HTR-8/SVneo (cell line): ENCODE measurements at regions not wholly inside any gene's neighbourhood (a gene's known extent, or its start where the extent isn't known, plus 50 kb on each side); places are given as distances from the start of the nearest gene placed in this dataset.

ENCODE experiments used
- DNase-seq: peaks from one replicate; pipeline ENCODE4 v3.0.0; 2011; ENCODE audit warnings: low spot score, mixed read lengths; ENCODE audit not compliant: insufficient read length
- FAIRE-seq: peaks from 2 replicates; lab custom pipeline; 2011; peaks lifted over from hg19 to GRCh38; lab: Jason Lieb, UNC

DNA sequence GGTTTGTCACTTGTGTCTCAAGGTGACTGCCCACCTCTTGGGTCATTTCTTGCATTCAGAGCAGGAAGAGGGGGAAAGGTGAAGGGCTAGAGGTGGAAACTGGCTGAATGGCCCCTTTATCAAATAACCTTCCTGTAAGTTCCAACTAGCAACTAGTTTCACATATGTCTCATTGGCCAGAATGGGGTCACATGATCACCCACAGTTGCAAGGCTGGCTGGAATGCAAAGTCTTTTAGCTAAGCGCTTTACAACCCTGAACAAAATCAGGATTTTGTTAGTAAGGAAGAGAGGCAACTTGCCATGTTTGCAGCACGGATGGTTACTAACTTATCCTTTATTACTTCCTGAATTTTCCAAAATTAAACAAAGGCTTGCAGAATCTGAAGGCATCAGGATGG lies 156.3 kb downstream of the EMX2 start:
- FAIRE-seq (no peak), DNase-seq (no peak)

DNA sequence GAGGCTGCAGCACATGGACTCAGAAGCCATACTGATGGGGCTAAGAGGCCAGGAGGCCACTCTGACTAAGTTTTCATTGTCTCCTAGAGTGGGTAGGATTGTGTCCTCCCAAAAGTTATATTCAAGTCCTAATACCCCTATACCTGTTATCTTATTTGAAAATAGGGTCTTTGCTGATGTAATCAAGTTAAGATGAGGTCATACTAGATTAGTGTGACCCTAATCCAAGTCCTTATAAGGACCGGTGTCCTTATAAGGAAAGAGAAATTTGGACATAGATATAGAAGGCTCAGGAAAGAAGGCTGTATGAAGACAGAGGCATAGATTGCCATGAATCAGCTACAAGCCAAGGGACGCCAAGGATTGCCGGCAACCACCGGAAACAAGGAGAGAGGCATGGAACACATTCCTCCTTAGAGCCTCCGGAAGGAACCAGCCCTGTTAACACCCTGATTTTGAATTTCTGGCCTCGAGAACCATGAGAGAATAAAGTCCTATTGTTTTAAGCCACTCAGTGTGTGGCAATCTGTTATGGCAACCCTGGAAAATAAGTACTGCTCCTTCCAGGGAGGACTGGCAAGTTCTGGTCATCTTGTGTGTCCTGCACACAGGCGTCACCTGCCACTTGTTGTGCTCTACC lies 157.0 kb downstream of the EMX2 start:
- no peak for DNase-seq
- no peak for FAIRE-seq

DNA sequence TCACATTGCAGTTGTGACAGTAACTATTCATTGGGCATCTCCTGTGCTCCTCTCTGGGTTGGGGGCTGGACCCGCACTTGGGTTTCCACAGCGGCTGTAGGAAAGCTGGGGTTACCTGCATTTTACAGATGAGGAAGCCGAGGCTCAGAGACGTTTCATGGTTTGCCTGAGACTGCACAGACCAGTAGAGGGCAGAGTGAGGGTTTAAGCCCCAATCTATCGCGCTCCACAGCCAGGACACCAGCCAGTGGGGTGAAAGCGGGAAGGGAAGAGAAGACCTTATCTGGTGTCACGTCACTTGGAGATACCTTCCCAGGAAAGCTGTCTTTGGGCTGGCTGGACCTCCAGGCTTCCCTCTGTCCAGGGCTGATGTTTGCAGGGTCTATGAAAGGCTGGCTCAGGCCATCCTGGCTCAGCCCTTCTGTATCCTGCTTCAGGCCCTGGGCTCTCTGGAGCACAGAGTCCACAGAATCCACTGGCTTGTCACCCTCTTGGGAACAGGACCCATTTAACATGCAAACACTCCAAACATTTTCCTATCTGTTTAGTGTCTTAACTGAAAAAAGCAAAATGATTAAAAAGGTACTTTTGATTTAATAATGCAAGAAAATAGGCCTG lies 167.7 kb downstream of the EMX2 start:
- FAIRE-seq: no peak
- DNase-seq: no peak

DNA sequence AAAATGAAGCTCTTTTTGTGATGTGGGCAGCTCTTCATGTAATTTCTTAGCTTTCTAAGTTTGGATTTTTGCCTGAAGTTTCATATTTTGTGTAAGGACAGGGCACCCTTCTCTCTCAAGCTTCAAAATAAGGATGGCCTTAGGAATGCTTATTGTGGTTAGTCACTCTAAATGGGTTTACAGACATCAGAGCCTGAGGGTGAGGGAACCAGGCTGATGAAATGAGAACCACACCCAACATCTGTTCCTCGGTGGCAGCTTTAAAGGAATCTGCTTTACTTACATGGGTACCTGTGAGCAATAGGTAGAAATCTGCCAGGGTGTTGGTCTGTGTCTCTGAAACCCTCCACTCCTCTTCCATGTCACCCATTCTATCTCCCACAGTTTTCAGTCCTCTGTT lies 174.3 kb downstream of the EMX2 start:
- no peak for FAIRE-seq
- DNase-seq: no peak

DNA sequence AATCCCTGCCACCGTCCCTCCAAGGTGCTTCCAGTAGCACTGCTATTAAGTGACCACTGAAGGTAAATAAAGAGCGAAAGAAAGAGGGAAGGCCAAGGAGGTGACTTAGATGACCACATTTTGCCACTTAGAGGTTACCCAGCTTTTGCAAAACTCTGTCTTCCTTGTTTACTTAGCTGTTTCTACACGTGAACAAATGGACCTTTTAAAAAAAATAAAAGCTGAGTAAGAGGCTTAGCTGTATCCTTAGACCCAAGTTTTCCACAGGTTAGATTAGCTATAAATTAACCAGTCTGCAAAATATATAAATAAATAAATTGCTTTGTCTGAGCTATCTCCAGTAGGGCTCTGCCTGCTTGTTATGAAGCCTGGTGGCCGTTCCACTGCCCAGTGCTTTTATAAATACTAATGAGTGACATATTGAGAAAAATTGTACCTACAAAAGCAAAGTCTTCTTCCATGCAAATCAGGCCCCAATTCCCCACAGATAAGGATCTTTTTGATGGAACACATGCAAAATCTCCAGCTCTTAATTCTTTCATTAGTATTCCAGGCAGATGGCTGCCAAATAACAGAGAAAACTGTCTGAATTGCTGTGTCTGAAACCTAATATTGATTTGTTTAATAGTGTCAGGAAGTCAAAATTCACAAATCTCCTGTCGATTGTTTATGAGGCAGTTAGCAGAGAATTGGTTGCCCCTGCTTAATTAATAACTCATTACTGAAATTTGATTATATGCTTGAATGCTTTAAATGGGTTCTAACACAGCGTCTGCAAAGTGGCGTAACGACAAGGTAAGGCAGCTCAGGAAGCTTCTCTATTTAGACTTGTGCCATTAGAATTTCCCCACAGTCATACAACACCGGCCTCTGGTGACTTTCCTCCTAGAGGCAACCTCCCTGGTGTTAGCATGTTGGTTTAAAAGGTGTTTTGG lies 176.7 kb downstream of the EMX2 start:
- no peak for FAIRE-seq
- no peak for DNase-seq

DNA sequence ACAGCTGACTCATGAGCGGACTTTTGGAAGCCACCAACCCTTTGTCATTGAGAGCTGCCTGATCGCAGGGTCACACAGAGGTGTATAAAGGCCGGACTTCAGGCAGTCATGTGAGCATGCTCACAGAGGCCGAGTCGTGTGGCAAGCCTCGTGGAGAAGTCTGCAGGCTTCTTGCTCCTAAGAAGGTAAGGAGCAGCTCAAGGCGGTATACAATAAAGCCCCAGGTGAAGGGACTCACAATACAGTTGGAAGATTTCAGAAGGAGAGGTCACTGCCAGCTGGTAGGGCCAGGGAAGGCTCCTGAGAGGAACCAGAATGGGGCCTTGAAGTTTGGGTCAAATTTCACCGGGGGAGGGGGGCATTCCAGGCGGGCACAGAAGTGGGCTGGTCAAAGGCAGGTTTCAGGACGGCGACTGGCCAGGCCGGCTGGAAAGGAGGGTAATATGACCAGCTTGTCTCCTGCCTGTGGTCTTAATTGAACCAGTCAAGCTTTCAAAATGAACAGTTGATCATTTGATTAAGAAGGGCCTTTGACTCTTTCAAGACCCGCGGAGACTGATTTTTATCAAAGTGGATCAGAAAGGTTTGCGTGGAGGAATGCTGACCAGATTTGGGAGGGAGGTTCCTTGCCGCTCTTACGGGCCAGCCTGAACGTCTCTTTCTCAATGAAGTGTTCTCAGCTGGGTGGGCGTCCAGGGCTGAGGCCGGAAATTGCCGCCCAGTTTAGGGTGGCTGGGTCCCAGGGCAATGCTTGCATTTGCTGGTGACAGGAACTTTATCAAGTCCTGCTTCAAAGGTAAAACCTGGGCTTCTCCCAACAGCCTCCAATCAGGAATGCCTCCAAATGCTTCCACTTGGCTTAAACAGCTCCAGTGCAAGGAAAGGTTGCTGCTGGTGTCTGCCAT lies 178.6 kb downstream of the EMX2 start:
- DNase-seq: no peak
- no peak for FAIRE-seq

DNA sequence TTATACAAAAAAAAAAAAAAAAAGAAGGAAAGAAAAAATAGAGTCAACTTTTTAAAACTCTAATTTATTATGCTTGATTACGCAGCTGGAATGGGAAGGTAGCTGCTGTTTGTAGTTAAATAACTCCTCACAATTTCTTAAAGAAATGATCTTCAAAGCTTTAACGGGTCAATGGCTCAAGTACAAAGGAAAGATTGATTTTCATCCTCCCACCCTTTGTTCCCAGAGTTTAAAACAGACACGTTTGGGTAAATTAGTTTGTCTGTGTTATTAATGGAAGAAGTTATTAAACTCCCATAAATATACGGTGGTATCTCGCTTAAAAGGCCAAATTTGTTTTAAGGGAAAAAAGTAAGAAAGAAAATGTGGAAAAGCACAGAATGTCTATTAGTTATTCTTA lies 179.3 kb downstream of the EMX2 start:
- FAIRE-seq: no peak

DNA sequence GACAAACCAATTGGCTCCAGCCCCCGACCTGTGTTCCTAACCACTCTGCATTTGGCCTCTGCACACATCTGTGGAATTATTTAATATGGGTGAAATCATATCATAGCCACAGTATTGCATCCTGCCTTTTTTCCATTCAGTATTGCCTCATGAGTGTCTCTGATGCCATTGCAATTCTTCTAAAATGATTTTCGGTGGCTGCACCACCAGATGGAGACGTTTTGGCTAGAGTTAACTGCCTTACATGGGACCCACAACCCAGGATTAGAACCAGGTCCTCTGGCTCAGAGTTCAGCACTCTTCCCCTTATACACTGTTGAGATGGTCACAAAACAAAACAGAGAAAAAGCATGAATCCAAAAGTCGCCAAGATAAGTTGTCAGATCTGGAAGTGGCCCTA lies 180.8 kb downstream of the EMX2 start:
- no peak for DNase-seq

More for the DNA sequence above, 179.3 kb downstream of the EMX2 start:
- no peak for DNase-seq

DNA sequence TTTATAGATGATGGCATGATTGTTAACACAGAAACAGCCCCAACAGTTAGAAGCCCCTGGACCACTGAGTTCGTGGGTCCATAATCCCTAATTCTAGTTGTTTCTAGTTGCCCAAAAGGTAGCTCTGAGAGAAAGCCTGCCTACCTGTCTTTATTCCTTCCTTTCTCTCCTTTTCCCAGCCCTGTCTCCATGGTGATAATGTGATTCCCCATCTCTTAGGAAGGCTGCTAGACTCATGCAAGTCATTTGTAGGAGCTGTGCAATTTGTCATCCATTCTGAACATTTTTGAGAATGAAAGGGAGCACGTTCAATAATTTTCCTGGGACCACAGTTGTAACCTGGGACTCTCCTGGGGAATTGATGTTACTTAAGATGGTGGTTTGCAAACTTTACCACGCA lies 183.4 kb downstream of the EMX2 start:
- FAIRE-seq: no peak
- DNase-seq: no peak

More for the DNA sequence above, 180.8 kb downstream of the EMX2 start:
- FAIRE-seq: no peak

DNA sequence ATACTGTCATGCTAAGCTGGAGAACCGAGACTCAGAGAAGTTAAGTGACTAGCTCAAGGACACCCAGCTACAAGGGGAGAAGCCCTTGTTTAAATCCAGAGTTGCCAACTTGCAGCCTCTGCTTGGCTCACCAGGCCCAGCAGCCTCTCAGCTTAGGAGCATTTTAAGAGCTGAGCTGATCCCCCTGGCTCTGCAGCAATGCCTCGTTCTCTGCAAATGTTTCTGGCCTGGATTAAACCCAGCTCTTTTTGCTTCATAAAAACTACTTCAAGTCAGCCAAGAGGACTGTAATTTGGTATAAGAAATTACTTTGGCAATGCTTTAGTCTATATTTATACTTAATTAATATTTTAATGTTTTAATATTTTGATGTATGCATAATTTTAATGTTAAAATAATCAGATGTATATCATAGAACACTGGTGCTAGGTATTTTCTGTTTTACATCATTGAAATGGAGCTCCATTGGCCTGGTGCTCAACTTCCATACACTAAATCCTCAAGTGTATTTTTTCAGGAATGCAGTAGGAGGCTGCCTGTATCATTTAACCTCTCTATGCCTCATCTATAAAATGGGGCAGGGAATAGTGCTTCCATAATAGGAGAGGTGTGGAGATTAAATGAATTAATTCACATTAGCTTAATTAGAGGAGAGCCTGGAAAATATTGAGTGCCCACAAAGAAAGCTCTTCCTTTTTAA lies 184.2 kb downstream of the EMX2 start:
- no peak for DNase-seq
- FAIRE-seq: no peak

DNA sequence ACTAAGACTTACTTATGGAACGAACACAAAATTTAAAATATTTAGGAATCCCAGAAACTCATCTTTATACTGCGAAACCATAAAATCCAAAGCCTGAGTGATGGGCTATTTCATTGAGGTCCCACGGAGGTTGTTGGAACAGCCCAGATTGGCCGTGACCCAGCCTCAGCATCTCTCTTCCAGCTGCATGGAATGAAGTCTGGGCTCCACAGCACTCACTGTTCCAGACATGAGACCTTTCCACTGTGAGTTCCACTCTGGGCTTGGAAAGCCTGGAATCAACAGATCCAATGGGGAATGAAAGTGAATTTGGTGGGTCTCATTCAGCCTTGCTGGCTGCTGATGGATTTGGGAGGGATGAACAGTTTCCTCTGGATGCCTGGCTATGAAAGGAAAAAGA lies 184.9 kb downstream of the EMX2 start:
- DNase-seq (no peak), FAIRE-seq (no peak)

DNA sequence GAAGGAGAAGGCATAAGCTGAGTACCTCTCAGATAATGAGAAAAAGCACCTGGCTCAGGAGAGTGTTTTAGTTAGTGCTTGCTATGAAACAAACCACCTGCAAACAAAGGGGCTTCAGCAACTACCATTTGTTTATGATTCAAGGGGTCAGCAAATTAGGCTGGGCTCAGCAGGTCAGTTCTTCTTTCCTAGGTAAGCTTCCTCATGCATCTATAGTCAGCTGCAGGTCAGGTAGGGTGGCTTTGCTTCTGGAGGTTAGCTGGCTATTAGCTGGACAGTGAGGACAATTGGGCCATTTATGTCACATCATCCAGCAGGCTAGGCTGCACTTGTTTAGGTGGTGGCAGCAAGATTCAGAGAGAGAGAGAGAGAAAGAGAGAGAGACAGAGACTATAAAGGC lies 185.5 kb downstream of the EMX2 start:
- FAIRE-seq (no peak), DNase-seq (no peak)

DNA sequence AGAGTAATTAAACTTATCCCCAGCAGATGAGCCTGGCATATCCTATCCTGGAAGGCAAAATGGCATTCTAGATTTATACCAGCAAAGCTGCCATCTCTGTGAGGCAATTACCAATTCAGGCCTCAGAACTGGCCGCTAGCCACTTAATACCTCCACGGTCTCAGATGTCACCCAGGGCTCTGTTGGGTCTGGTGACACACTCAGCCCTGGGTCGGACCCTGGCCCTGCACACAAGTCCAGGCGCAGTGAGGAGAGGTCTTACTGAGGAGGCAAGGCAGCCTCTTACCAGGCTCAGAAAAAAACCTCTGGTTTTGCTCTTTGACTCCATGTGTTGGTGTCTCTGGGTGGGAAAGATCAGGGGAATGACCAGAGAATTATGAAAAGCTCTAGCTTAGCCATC lies 186.6 kb downstream of the EMX2 start:
- DNase-seq (no peak), FAIRE-seq (no peak)

DNA sequence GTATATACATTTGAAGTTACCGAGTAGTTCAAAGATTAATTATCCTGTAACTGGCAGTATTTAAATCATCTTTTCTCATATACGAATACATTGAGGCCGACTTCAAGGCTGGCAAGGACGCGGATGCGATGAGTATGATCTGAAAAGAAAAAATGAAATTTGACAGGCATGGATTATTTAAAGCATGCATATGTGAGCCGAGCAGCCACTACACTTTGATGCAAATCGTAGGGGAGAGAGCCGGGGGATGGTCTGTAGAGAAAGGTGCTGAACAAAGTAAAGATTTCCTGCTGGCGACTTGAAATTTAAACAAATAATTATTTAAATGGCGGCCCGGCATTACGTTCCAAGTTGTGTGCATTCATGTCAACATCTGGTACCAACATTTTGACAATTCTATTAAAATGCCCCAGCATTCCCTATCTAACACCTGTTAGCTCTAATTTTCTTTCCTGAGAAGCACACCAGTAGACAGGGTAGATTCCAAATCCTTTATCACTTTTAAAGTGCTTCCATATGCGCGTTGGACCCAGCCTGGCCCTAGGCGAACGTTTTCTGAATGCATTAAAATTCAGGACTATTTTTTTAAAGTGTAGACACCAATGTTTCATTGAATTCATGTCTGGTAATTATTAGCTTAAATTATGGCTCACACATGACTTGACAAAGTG lies 188.7 kb downstream of the EMX2 start:
- DNase-seq: no peak
- no peak for FAIRE-seq

DNA sequence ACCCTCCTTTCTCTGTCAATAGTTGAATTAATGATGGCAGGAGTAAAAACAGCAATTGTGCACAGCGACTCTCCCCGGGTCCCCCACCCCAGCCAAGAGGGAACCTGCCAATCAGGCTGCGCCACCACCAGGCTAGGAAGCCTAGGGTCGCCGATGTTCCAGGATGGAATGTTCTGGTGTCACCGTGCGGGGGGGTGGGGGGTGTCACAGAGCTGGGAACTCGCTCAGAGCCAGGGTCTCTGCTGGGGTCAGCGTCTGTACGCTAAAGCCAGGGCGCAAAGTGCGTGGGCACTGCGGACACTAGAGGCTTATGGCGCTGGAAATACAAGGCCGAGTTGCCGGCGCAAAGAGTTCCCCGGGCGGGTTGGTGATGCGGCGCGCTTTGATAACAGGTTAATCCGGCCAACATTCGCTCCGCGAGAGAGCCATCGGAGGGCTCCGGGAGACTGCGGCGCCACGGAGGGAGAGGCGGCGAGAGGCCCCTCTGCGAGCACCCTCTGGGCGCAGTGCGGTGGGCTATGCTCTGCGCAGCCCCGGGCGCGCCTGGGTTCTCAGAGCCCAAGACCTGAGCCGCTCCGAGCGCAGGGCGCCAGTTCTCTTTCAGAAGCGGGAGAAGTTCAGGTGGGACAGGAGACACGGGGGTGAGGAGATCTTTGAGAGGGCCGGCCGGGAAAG lies 192.3 kb downstream of the EMX2 start:
- DNase-seq (no peak), FAIRE-seq (no peak)

DNA sequence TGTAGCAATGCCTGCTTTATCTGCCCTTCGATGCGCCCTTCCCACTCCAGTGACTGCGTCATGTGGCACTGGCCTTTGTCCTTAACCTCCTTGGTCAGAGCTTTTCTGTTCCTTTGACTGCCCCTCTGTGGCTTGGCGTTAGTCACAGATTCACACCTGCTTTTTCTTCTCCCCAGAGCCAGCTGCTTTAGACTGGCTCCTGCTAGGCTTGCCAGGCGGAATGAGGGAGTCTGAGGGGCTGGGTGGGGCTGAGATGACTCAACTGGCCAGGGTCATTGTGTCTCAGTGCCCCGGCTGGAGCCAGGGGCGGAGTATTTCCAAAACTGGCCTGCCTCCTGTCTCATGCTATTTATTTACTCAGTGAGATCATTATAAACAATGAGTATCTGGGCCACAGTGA lies 194.1 kb downstream of the EMX2 start:
- FAIRE-seq: no peak
- DNase-seq: no peak

DNA sequence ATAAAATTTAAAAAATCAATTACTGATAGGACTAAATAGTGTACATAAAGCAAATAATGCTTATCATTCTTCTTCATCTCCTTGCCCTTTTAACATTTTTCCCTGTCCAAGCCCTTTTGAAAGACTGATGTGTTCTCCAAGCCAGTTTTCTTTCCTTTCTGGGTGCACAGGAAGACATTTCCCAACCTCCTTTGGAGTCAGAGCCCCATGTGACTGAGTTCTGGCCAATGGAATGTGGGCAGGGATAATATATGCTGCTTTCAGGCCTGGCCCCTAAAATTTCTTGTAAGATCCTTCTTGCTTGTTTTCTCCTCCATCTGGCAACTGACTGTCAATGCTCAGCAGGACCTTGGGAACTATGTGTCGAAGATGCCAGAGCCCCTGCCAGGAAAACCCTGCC lies 197.5 kb downstream of the EMX2 start:
- FAIRE-seq (no peak), DNase-seq (no peak)

DNA sequence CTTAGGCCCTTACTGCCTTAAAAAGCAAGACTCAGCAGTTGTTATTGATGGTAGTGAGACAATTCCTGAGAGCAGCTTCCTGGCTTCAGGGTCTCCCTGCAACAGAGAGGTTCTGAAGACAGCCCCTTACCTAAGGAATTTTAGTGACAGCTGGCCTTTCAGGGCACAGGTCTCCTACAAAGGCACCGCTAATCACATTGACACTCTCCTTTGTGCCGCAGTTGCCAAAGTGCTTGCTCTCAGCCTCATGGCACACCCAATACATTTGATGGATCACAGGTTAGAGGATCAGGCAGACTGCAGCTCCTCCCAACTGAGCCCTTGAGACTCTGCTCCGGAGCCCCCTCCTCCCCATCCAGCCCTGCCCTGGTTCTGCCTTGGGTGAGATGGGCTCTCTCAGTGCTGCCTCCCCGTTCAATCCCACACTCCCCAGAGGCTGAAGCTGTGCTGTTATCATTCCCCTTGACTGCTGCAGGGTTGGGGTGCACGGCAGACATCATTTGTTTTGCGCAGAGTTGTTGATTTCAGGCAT lies 198.2 kb downstream of the EMX2 start:
- FAIRE-seq (no peak), DNase-seq (no peak)
